IMR-90 (cell line): ENCODE measurements at regions not wholly inside any gene's neighbourhood (a gene's known extent, or its start where the extent isn't known, plus 50 kb on each side); places are given as distances from the start of the nearest gene placed in this dataset.

Source experiments
- ATAC-seq: fragments of 200-7000 bp; cut with Tn5 transposase; 2 replicates; pipeline ENCODE4 v1.9.1; 2020; ENCODE audit warnings: low read depth, mild to moderate bottlenecking, moderate library complexity
- BruUV-seq: library from RNA; stranded (reverse); fragments of 400-500 nt; replicated peaks from 2 replicates; lab custom pipeline; 2021; lab: Mats Ljungman, UMichigan
- CTCF ChIA-PET: fragments of 300-600 bp; formaldehyde crosslinking; extraction: SDS; loops from one replicate; lab custom pipeline; 2021; ENCODE audit warnings: antibody characterized with exemption; lab: Yijun Ruan, JAX
- POLR2A ChIA-PET: fragments of 300-600 bp; sonication (Branson Sonifier 250); formaldehyde crosslinking; loops from one replicate; lab custom pipeline; 2022; ENCODE audit warnings: antibody characterized with exemption; ENCODE audit not compliant: unreplicated experiment; lab: Charles Lee
- DNase-seq: peaks from one replicate; pipeline ENCODE4 v3.0.0; 2013
- H2AFZ ChIP-seq: replicated peaks from 2 replicates; pipeline ENCODE3; 2013; ENCODE audit warnings: low read length, mild to moderate bottlenecking; ENCODE audit not compliant: poor library complexity
- H2AK5ac ChIP-seq: 2 replicates; pipeline ENCODE4 v1.6.1; 2013; ENCODE audit warnings: low read depth, low read length, inconsistent platforms
- H2AK9ac ChIP-seq: replicated peaks from 2 replicates; pipeline ENCODE3; 2013; ENCODE audit warnings: mild to moderate bottlenecking, low read depth, low read length, moderate library complexity; ENCODE audit not compliant: poor library complexity
- H2BK120ac ChIP-seq: 2 replicates; pipeline ENCODE4 v1.6.1; 2013; ENCODE audit warnings: low read depth, low read length, inconsistent platforms
- H2BK15ac ChIP-seq: 3 replicates; pipeline ENCODE4 v1.6.1; 2013; ENCODE audit warnings: low read depth, low read length, inconsistent platforms
- H2BK20ac ChIP-seq: 2 replicates; pipeline ENCODE4 v1.6.1; 2013; ENCODE audit warnings: low read depth, mild to moderate bottlenecking, inconsistent platforms, low read length, moderate library complexity
- H2BK5ac ChIP-seq: 2 replicates; pipeline ENCODE4 v1.6.1; 2013; ENCODE audit warnings: mild to moderate bottlenecking, low read depth, low read length, inconsistent platforms; ENCODE audit not compliant: poor library complexity, severe bottlenecking
- H3K14ac ChIP-seq: replicated peaks from 2 replicates; pipeline ENCODE4 v1.6.1; 2013; ENCODE audit warnings: low read depth, low read length, inconsistent platforms
- H3K18ac ChIP-seq: 2 replicates; pipeline ENCODE4 v1.6.1; 2013; ENCODE audit warnings: low read depth, low read length, control low read depth
- H3K23ac ChIP-seq: 2 replicates; pipeline ENCODE4 v1.6.1; 2013; ENCODE audit warnings: low read depth, low read length, inconsistent platforms
- H3K27ac ChIP-seq: 2 replicates; pipeline ENCODE4 v1.5.1; 2013; ENCODE audit warnings: mild to moderate bottlenecking, control low read depth, low read length; ENCODE audit not compliant: insufficient read depth
- H3K27me3 ChIP-seq: 2 replicates; pipeline ENCODE4 v1.6.1; 2013; ENCODE audit warnings: low read length; ENCODE audit not compliant: control insufficient read depth, insufficient read depth
- H3K36me3 ChIP-seq: 2 replicates; pipeline ENCODE4 v1.6.1; 2013; ENCODE audit warnings: low read length, mixed read lengths; ENCODE audit not compliant: control insufficient read depth, insufficient read depth
- H3K4ac ChIP-seq: 2 replicates; pipeline ENCODE4 v1.6.1; 2013; ENCODE audit warnings: low read depth, low read length, inconsistent platforms
- H3K4me1 ChIP-seq: 2 replicates; pipeline ENCODE4 v1.6.1; 2013; ENCODE audit warnings: low read length, mixed read lengths; ENCODE audit not compliant: control insufficient read depth, insufficient read depth
- H3K4me2 ChIP-seq: 2 replicates; pipeline ENCODE4 v1.6.1; 2013; ENCODE audit warnings: low read depth, mild to moderate bottlenecking, control low read depth, low read length, moderate library complexity
- H3K4me3 ChIP-seq: 2 replicates; pipeline ENCODE4 v1.5.1; 2013; ENCODE audit warnings: low read depth, mild to moderate bottlenecking, control low read depth, low read length, moderate library complexity; ENCODE audit not compliant: insufficient read depth
- H3K56ac ChIP-seq: 2 replicates; pipeline ENCODE4 v1.6.1; 2013; ENCODE audit warnings: low read length, inconsistent platforms; ENCODE audit not compliant: insufficient read depth; ENCODE audit errors: extremely low read depth
- H3K79me1 ChIP-seq, 2 experiments: 2 replicates each; pipeline ENCODE4 v1.6.1; 2013; ENCODE audit warnings: low read length in 2 of 2, inconsistent platforms in 1 of 2, low read depth in 1 of 2
- H3K9ac ChIP-seq: 2 replicates; pipeline ENCODE4 v1.6.1; 2013; ENCODE audit warnings: low read depth, low read length, control low read depth
- H3K9me1 ChIP-seq: 2 replicates; pipeline ENCODE4 v1.6.1; 2013; ENCODE audit warnings: low read length, inconsistent platforms; ENCODE audit not compliant: insufficient read depth
- H3K9me3 ChIP-seq: 2 replicates; pipeline ENCODE4 v1.6.1; 2013; ENCODE audit warnings: low read length; ENCODE audit not compliant: control insufficient read depth, insufficient read depth
- H4K20me1 ChIP-seq: 2 replicates; pipeline ENCODE4 v1.6.1; 2013; ENCODE audit warnings: low read length, inconsistent platforms; ENCODE audit not compliant: insufficient read depth
- H4K5ac ChIP-seq: 2 replicates; pipeline ENCODE4 v1.6.1; 2013; ENCODE audit warnings: mild to moderate bottlenecking, low read depth, low read length, control low read depth
- H4K8ac ChIP-seq, 2 experiments: 2 replicates each; pipeline ENCODE4 v1.6.1; 2013; ENCODE audit warnings: low read depth in 2 of 2, low read length in 2 of 2, control low read depth in 1 of 2, inconsistent platforms in 1 of 2
- H4K91ac ChIP-seq: 2 replicates; pipeline ENCODE4 v1.6.1; 2013; ENCODE audit warnings: low read depth, low read length, inconsistent platforms; ENCODE audit not compliant: insufficient read depth
- BHLHE40 ChIP-seq: fragments of 150-350 bp; IDR thresholded peaks from 2 replicates; pipeline ENCODE4 v1.6.1; 2016; ENCODE audit warnings: mild to moderate bottlenecking, low read depth, low read length
- CEBPB ChIP-seq: IDR thresholded peaks from 2 replicates; pipeline ENCODE4 v1.6.1; 2012; ENCODE audit warnings: low read depth, low read length, improper control_type of control experiment
- CHD1 ChIP-seq: IDR thresholded peaks from 2 replicates; pipeline ENCODE4 v1.6.1; 2012; ENCODE audit warnings: low read depth, low read length, improper control_type of control experiment
- ELK1 ChIP-seq: fragments of 150-350 bp; IDR thresholded peaks from 2 replicates; pipeline ENCODE4 v1.6.1; 2016; ENCODE audit warnings: low read depth, mild to moderate bottlenecking, low read length, moderate library complexity, borderline replicate concordance
- FOS ChIP-seq: fragments of 150-350 bp; IDR thresholded peaks from 2 replicates; pipeline ENCODE4 v1.6.1; 2016; ENCODE audit warnings: low read depth, low read length
- MAFK ChIP-seq: IDR thresholded peaks from 2 replicates; pipeline ENCODE4 v1.6.1; 2012; ENCODE audit warnings: low read depth, low read length, improper control_type of control experiment
- MAZ ChIP-seq: IDR thresholded peaks from 2 replicates; pipeline ENCODE4 v1.6.1; 2012; ENCODE audit warnings: low read depth, mild to moderate bottlenecking, low read length, improper control_type of control experiment, moderate library complexity, borderline replicate concordance
- MXI1 ChIP-seq: IDR thresholded peaks from 2 replicates; pipeline ENCODE4 v1.6.1; 2012; ENCODE audit warnings: low read depth, mild to moderate bottlenecking, low read length, moderate library complexity, borderline replicate concordance
- NFE2L2 ChIP-seq: fragments of 150-350 bp; IDR thresholded peaks from 2 replicates; pipeline ENCODE4 v1.6.1; 2016; ENCODE audit warnings: low read depth, mild to moderate bottlenecking, low read length
- POLR2A ChIP-seq: IDR thresholded peaks from 2 replicates; pipeline ENCODE4 v1.6.1; 2012; ENCODE audit warnings: mild to moderate bottlenecking, low read depth, low read length
- RAD21 ChIP-seq: IDR thresholded peaks from 2 replicates; pipeline ENCODE4 v1.6.1; 2012; ENCODE audit warnings: low read length, improper control_type of control experiment
- RCOR1 ChIP-seq: IDR thresholded peaks from 2 replicates; pipeline ENCODE4 v1.6.1; 2012; ENCODE audit warnings: mild to moderate bottlenecking, low read length, improper control_type of control experiment; ENCODE audit not compliant: insufficient replicate concordance
- RFX5 ChIP-seq: IDR thresholded peaks from 2 replicates; pipeline ENCODE4 v1.8.0; 2012; ENCODE audit warnings: low read depth, mild to moderate bottlenecking, low read length, moderate library complexity
- SMC3 ChIP-seq: fragments of 150-350 bp; IDR thresholded peaks from 2 replicates; pipeline ENCODE4 v1.6.1; 2016; ENCODE audit warnings: low read depth, mild to moderate bottlenecking, antibody characterized with exemption, low read length, moderate library complexity
- WGBS, 2 experiments: methylation state at CpG; one replicate each; pipeline versions ENCODE4 v1.1.5 to v1.1.7; 2013; ENCODE audit warnings: missing lambda C conversion rate in 2 of 2; ENCODE audit not compliant: insufficient read length in 1 of 2; ENCODE audit errors: extremely low coverage in 2 of 2; 5-methylcytosine and 5-hydroxymethylcytosine counted together
- dilution Hi-C: fragments of 300-500 bp; cut with HindIII; formaldehyde crosslinking; loops from one replicate; pipeline ENCODE4 v1.14.3; 2018; ENCODE audit warnings: low sequenced_read_pairs; ENCODE audit not compliant: unreplicated experiment
- in situ Hi-C: fragments of 300-500 bp; cut with MboI; formaldehyde crosslinking; loops from 3 replicates; pipeline ENCODE4 v1.14.3; 2019; ENCODE audit warnings: low sequenced_read_pairs, inconsistent platforms, mixed read lengths
- intact Hi-C: fragments of 100-400 bp; cut with micrococcal nuclease; formaldehyde crosslinking; loops from 2 replicates; pipeline ENCODE4 v1.10.0; 2022
- TF ChIP-seq, protein P1 (sequence below): conservative IDR thresholded peaks from 2 replicates; pipeline ENCODE4 v1.5.1; 2012; ENCODE audit warnings: mild to moderate bottlenecking, low read depth, low read length, improper control_type of control experiment
- TF ChIP-seq, protein P2 (sequence below): fragments of 150-350 bp; IDR thresholded peaks from 2 replicates; pipeline ENCODE4 v1.6.1; 2017; ENCODE audit warnings: mild to moderate bottlenecking, antibody characterized with exemption, low read length, low read depth

DNA sequence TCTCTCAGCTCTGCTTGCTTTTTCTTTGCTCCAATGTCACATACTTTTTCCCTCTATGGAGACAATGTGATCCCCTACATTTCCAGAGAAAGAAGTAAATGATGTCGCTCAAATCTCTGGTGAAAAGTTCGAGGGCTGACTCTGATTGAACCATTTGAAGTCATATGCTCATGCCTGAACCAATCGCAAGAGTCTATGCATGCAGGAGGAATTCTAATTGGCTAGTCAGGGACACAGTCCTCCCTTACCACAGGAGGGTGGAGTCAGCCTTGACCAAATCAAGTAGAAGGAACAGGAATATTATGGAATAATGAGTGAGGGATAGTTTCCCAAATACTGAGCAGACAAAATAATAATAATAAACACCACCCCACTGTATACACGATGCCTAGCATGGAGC lies 96.8 kb downstream of the PRLHR start:
- WGBS, 2 experiments, result no CpG with 5 or more reads among the region's 4 CpGs
- in situ Hi-C loops (no loop called here), dilution Hi-C loops (no loop called here), intact Hi-C loops (no loop called here)
- Histone ChIP-seq H3K9me3 (no peaks in the 10 kb centered on the region; the same call in 1 of the 2 replicates), H4K20me1 (no peaks in the 10 kb centered on the region), H2AK5ac (no peak overlapping the region), H3K4me2 (no peak overlapping the region), H3K23ac (no peak overlapping the region), H3K4me1 (no peaks in the 10 kb centered on the region), H3K14ac (no peak overlapping the region), H2BK15ac (no peak overlapping the region), H3K9ac (no peak overlapping the region), H2AFZ (no peak overlapping the region), H3K79me1 (no peaks in the 10 kb centered on the region), H3K4me3 (no peak overlapping the region), H3K4ac (no peak overlapping the region), H3K9me1 (no peaks in the 10 kb centered on the region), H3K27ac (no peak overlapping the region), H4K5ac (no peak overlapping the region), H3K36me3 (no peaks in the 10 kb centered on the region), H2BK5ac (no peak overlapping the region), H2BK120ac (no peak overlapping the region), H3K27me3 (no peaks in the 10 kb centered on the region), H2AK9ac (no peak overlapping the region), H2BK20ac (no peak overlapping the region), H3K56ac (no peak overlapping the region), H4K8ac (no peak overlapping the region), H4K91ac (no peak overlapping the region), H3K18ac (no peak overlapping the region)
- CTCF ChIA-PET, result no interaction called here
- TF ChIP-seq CHD1, result no peak
- no peak for TF ChIP-seq MAZ
- TF ChIP-seq, protein P1, sequence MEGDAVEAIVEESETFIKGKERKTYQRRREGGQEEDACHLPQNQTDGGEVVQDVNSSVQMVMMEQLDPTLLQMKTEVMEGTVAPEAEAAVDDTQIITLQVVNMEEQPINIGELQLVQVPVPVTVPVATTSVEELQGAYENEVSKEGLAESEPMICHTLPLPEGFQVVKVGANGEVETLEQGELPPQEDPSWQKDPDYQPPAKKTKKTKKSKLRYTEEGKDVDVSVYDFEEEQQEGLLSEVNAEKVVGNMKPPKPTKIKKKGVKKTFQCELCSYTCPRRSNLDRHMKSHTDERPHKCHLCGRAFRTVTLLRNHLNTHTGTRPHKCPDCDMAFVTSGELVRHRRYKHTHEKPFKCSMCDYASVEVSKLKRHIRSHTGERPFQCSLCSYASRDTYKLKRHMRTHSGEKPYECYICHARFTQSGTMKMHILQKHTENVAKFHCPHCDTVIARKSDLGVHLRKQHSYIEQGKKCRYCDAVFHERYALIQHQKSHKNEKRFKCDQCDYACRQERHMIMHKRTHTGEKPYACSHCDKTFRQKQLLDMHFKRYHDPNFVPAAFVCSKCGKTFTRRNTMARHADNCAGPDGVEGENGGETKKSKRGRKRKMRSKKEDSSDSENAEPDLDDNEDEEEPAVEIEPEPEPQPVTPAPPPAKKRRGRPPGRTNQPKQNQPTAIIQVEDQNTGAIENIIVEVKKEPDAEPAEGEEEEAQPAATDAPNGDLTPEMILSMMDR, result no peak
- no peak for TF ChIP-seq BHLHE40
- no peak for TF ChIP-seq MXI1
- TF ChIP-seq RFX5, result no peak
- TF ChIP-seq RAD21, result no peak
- no peak for TF ChIP-seq NFE2L2
- TF ChIP-seq ELK1, result no peak
- no peak for TF ChIP-seq FOS
- TF ChIP-seq CEBPB, result no peak
- TF ChIP-seq SMC3, result no peak
- no peak for TF ChIP-seq MAFK
- TF ChIP-seq, protein P2, sequence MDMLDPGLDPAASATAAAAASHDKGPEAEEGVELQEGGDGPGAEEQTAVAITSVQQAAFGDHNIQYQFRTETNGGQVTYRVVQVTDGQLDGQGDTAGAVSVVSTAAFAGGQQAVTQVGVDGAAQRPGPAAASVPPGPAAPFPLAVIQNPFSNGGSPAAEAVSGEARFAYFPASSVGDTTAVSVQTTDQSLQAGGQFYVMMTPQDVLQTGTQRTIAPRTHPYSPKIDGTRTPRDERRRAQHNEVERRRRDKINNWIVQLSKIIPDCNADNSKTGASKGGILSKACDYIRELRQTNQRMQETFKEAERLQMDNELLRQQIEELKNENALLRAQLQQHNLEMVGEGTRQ, result no peak
- TF ChIP-seq POLR2A, result no peak
- no peak for TF ChIP-seq RCOR1
- no TSS peak for BruUV-seq
- DNase-seq (no peak), ATAC-seq (no peak)
- POLR2A ChIA-PET, result no interaction called here
